Osteocyte (in vitro differentiated cells): ENCODE measurements at regions not wholly inside any gene's neighbourhood (a gene's known extent, or its start where the extent isn't known, plus 50 kb on each side); places are given as distances from the start of the nearest gene placed in this dataset.

Experiments
- DNase-seq: peaks from one replicate; pipeline ENCODE4 v3.0.0; 2021; ENCODE audit warnings: mixed read lengths; ENCODE audit not compliant: unreplicated experiment; ENCODE audit errors: extremely low spot score
- H3K27ac Mint-ChIP-seq: one replicate; pipeline ENCODE4 v1.8.0; 2021; ENCODE audit warnings: mild to moderate bottlenecking, mixed read lengths; ENCODE audit not compliant: unreplicated experiment
- H3K27me3 Mint-ChIP-seq: one replicate; pipeline ENCODE4 v1.8.0; 2021; ENCODE audit warnings: mixed read lengths; ENCODE audit not compliant: unreplicated experiment
- H3K36me3 Mint-ChIP-seq: one replicate; pipeline ENCODE4 v1.8.0; 2021; ENCODE audit warnings: mixed read lengths; ENCODE audit not compliant: unreplicated experiment
- H3K4me1 Mint-ChIP-seq: one replicate; pipeline ENCODE4 v1.8.0; 2021; ENCODE audit warnings: mixed read lengths; ENCODE audit not compliant: unreplicated experiment
- H3K4me3 Mint-ChIP-seq: one replicate; pipeline ENCODE4 v1.8.0; 2021; ENCODE audit warnings: mild to moderate bottlenecking, moderate library complexity, mixed read lengths; ENCODE audit not compliant: unreplicated experiment
- H3K9me3 Mint-ChIP-seq: one replicate; pipeline ENCODE4 v1.8.0; 2021; ENCODE audit warnings: mixed read lengths; ENCODE audit not compliant: unreplicated experiment
- TF ChIP-seq, protein P1 (sequence below): fragments of 200-600 bp; sonication (generic); IDR thresholded peaks from 2 replicates; pipeline ENCODE4 v1.5.0; 2021; ENCODE audit warnings: antibody characterized with exemption, mild to moderate bottlenecking, moderate library complexity

DNA sequence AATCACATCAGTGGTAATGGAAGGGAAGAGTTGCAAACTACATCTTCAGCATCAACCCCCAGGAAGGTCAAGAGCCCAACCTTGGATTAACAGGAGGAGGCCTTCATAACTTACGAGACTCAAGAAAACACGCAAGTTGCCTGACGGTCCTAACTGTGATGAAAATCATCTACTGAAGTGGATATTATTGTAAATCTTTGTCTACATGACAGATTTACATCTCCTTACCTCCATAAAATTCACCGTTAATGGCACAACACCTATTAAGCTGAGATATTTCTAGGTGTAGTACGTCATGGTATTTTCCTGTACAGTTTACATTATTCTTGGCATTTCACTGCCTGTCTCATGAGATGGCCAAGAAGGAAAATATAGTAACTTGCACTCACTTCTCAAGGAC is 332.0 kb downstream of the NSUN3 start:
- TF ChIP-seq, protein P1, sequence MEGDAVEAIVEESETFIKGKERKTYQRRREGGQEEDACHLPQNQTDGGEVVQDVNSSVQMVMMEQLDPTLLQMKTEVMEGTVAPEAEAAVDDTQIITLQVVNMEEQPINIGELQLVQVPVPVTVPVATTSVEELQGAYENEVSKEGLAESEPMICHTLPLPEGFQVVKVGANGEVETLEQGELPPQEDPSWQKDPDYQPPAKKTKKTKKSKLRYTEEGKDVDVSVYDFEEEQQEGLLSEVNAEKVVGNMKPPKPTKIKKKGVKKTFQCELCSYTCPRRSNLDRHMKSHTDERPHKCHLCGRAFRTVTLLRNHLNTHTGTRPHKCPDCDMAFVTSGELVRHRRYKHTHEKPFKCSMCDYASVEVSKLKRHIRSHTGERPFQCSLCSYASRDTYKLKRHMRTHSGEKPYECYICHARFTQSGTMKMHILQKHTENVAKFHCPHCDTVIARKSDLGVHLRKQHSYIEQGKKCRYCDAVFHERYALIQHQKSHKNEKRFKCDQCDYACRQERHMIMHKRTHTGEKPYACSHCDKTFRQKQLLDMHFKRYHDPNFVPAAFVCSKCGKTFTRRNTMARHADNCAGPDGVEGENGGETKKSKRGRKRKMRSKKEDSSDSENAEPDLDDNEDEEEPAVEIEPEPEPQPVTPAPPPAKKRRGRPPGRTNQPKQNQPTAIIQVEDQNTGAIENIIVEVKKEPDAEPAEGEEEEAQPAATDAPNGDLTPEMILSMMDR: no peak
- Mint-ChIP-seq H3K9me3 (no peaks in the 10 kb centered on the region), H3K27me3 (no peaks in the 10 kb centered on the region), H3K4me3 (no peak overlapping the region), H3K36me3 (no peaks in the 10 kb centered on the region), H3K4me1 (no peaks in the 10 kb centered on the region), H3K27ac (no peak overlapping the region)
- DNase-seq: no peak

DNA sequence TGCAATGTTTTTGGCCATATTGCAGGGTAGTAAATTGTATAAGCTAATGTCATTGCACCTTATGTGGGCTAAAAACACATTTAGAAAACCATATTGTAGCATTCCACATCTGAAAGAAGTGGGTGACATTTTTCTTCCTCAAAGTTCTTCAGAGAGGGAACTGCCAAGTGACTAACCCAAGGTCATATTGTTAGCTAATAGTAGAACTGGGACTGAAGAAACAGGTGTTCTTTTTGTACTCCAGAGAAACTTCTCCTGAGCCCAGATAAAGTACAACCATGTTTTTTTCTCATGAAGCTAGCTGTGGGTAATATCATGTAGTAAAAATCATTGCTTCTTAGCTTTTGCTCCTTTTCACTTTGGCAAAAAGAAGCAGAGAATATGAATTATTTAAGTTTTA is 333.0 kb downstream of the NSUN3 start:
- H3K9me3 Mint-ChIP-seq: no peaks in the 10 kb centered on the region
- H3K27me3 Mint-ChIP-seq: peaks cover 1% of the 10 kb centered on the region
- no peak overlapping the region for H3K4me3 Mint-ChIP-seq
- H3K27ac Mint-ChIP-seq: no peak overlapping the region
- no peaks in the 10 kb centered on the region for H3K4me1 Mint-ChIP-seq
- no peaks in the 10 kb centered on the region for H3K36me3 Mint-ChIP-seq
- TF ChIP-seq, protein P1: no peak
- no peak for DNase-seq

GRCh38 chr3:94398036-94398435 is 335.2 kb downstream of the NSUN3 start:
- H3K27ac Mint-ChIP-seq: no peak overlapping the region
- TF ChIP-seq, protein P1: no peak
- no peak for DNase-seq
- no peaks in the 10 kb centered on the region for H3K4me1 Mint-ChIP-seq
- no peak overlapping the region for H3K4me3 Mint-ChIP-seq
- H3K27me3 Mint-ChIP-seq: peaks cover 13% of the 10 kb centered on the region
- no peaks in the 10 kb centered on the region for H3K36me3 Mint-ChIP-seq
- no peaks in the 10 kb centered on the region for H3K9me3 Mint-ChIP-seq

DNA sequence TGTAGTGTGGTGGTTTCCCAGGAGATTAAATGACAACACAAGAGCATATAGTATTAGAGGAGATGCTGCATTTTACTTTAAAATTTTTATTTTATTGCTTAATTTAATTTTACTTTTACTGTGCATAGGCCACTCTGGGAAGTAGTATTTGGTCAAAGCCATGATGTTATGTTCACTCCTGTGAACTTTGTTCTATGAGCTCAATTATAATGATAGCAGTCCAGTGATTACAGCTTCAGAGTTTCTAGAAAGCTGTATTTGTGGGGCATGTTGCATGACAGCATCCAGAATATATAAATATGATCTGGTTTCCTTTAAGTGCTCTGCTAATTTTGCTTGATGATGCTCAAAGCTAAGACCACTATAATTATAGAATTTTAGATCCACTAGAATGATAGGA is 338.6 kb downstream of the NSUN3 start:
- H3K4me3 Mint-ChIP-seq: no peak overlapping the region
- peaks cover 11% of the 10 kb centered on the region for H3K4me1 Mint-ChIP-seq
- no peaks in the 10 kb centered on the region for H3K9me3 Mint-ChIP-seq
- TF ChIP-seq, protein P1: no peak
- no peak for DNase-seq
- H3K27me3 Mint-ChIP-seq: peaks cover 19% of the 10 kb centered on the region
- no peak overlapping the region for H3K27ac Mint-ChIP-seq
- H3K36me3 Mint-ChIP-seq: no peaks in the 10 kb centered on the region

DNA sequence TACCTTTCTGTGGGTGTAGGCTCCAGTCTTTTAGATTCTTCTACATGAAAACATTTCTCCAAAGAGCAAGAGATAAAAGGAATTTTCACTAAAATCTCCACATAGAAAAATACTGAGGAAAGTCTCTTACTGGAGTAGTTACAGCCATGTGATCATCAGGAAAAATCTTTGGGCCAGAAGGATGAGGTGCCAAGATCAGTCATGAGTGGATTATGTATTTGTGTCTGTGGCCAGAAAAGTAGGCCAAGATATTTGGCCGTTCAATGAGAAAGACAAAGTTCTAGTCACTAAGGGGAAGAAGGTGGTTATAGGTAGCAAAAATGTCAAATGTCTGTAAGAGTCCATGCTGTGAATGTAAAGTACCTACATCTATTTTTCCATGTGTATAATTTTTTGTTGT is 339.3 kb downstream of the NSUN3 start:
- no peaks in the 10 kb centered on the region for H3K36me3 Mint-ChIP-seq
- H3K27me3 Mint-ChIP-seq: peaks cover 19% of the 10 kb centered on the region
- peaks cover 11% of the 10 kb centered on the region for H3K4me1 Mint-ChIP-seq
- no peak overlapping the region for H3K4me3 Mint-ChIP-seq
- TF ChIP-seq, protein P1: no peak
- no peak overlapping the region for H3K27ac Mint-ChIP-seq
- H3K9me3 Mint-ChIP-seq: no peaks in the 10 kb centered on the region
- DNase-seq: no peak
